ENCODE measurements at regions not wholly inside any gene's neighbourhood (a gene's known extent, or its start where the extent isn't known, plus 50 kb on each side); places are given as distances from the start of the nearest gene placed in this dataset.
"Not testable (repeated sequence)": the region's sequence is repeated elsewhere in the genome, so short reads cannot be mapped to it uniquely, and the experiment has no call there.

- DNase-seq (ENCODE audit: low read depth), result no peak
Measured at GRCh38 chr5:86977190-86977589, 290.5 kb upstream of the RASA1 start.

DNA sequence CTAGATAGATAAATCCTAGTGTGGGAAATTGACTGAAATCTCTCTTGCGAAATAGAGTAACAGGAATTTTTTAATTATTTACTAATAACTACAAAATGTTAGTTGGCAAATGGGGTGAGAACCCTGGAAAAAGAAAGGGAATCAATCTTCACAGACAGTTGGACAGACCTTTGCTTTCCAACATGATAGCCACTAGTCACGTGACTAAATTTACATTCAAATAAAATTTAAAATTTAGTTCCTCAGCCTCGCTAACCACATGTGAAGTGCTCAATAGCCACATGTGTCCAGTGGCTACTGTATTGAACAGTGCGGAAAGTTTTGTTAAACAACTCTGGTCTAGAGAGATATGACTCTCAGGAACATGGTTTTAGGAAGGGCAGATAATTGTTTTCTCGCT is 289.9 kb upstream of the RASA1 start:
- DNase-seq (ENCODE audit: low read depth), result no peak

GRCh38 chr5:86979811-86980411 is 287.8 kb upstream of the RASA1 start:
- no peak for DNase-seq (ENCODE audit: low read depth)

GRCh38 chr5:86981898-86982297 is 285.8 kb upstream of the RASA1 start:
- DNase-seq (ENCODE audit: low read depth), result no peak

DNA sequence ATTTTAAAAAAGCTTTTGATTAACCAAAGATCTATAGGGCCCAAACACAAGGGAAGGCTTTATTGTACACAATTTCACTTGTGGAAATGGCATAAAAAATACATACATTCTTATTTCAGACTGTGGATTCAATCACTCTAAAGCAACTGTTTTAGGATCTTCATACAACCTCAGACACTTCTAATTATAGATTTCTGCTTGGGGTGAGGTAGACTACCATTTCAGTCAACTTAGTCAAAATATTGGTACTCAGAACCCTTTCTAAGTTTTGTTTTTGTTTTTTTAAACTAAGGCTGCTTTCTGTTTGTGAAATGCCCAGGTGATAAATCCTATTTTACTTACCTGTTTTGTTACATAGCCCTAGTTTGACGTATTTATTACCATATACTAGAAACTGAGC is 284.5 kb upstream of the RASA1 start:
- no peak for DNase-seq (ENCODE audit: low read depth)

GRCh38 chr5:86986837-86987236 is 280.8 kb upstream of the RASA1 start:
- no peak for DNase-seq (ENCODE audit: low read depth)

- DNase-seq (ENCODE audit: low read depth), result no peak
Measured at GRCh38 chr5:86997516-86997915, 270.2 kb upstream of the RASA1 start.

DNA sequence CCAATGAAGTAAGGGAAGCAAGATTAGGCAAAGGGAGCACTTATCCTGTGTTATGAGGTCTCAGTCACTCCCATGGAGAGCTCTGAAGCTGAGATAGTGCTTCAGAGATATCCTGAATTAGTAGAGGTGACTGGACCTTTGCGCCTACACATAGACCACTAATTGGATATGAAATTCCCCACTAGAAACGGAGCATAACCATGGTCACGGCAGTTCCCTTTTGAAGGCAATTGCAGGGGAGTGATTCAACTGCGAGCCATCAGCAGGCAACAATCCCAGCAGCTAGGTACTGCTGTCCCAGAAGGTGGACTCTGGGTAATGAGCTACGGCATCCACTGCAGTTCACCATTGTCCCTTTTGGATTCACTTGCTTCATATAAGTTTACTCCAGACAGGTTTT is 267.7 kb upstream of the RASA1 start:
- DNase-seq (ENCODE audit: low read depth), result no peak

- DNase-seq (ENCODE audit: low read depth), result no peak
Measured at GRCh38 chr5:87002485-87002884, 265.2 kb upstream of the RASA1 start.

DNA sequence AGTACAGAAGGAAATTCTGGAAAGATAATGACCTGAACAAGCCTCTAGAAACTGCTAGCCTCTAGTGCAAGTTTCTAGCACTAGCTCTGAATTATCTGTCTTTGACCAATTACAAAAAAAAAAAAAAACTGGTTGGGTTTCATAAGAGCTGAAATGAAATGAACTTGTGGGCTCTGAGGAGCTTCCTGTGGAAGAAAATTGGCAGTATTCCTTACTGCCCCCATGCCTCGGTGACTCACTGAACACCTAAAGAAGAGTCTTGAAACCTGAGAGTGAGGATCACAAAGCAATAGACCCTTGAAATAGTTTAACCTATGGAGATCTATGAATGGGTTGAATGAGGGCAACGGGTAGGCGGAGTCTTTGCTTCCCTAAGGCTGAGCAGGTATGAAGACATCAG is 263.6 kb upstream of the RASA1 start:
- DNase-seq (ENCODE audit: low read depth), result no peak

- DNase-seq (ENCODE audit: low read depth), result no peak
Measured at GRCh38 chr5:87007737-87008136, 259.9 kb upstream of the RASA1 start.

DNA sequence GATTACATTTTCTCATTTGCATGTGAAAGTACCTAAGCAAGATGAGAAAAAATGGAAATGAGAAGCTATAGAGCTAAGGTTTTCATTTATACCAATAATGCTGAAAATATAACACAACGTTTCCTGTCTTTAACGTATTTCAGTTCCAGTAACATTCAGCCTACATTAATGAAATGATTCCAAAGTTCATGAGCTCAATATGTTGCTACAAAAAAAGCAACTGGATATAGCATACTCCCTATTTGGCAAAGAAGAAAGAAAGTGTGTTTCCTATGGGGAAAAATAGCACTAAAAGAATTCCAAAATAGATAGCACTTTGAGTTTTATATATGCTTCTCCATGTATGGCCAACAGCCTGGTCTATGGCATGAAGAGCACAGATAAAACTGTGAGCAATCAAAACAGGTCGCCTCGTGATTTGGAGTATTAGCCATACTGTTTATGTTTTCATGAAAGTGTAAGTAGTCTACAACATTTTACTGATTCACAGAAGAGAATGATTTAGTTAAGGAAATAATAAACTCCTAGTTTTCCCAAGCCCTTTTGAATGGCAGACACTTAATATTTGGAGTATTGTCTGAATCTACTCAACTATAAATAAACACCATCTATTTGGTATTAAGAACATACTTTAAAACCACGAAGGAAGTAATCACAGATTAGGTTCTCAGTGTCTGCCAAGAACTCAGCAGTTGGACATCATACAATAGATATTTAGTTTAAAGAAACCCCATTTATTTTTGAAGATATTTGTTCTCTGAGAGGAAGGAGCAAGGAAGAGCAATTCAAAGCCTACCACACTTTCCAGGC is 258.7 kb upstream of the RASA1 start:
- no peak for DNase-seq (ENCODE audit: low read depth)

- no peak for DNase-seq (ENCODE audit: low read depth)
Measured at GRCh38 chr5:87010736-87011135, 256.9 kb upstream of the RASA1 start.

GRCh38 chr5:87015901-87016300 is 251.8 kb upstream of the RASA1 start:
- DNase-seq (ENCODE audit: low read depth), result no peak

DNA sequence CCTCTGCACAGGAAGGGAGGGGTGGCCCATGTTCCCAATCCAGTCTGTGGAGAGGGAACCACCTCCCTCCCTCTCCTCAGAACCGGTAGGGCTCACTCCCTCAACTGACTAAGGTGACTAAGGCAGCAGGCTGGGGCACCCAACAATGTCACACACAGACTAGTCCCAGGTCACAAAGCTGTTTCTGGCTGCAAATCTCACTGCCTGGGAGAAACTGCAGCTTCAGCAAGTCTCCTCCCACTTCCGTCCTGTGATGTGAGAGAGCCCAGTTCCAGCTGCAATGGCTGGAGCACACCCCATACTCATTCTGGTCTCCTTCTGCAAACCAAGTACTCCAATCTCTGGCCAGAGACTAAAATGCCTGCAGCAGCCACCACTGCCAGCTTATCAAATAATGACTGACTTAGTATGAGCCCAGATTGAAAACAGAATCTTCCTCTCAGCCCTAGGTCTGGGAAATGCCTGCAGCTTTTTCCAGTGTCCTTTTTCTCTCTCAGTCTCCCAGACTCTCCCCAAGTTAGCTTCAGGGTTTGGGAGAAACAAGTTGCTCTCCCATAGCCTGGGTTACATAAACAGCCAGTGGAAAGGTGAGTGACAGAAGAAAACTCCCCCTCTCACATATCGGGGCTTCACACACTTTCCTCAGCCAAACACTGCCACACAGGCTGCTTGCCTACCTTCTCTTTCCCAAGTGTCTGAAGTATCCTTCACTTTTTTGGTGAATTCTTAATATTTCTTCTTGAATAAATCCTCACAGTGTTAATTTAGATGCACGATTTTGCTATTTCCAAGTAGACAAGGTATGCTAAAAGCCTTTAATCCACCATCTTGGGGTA is 247.4 kb upstream of the RASA1 start:
- no peak for DNase-seq (ENCODE audit: low read depth)

- DNase-seq (ENCODE audit: low read depth), result no peak
Measured at GRCh38 chr5:87022415-87022814, 245.3 kb upstream of the RASA1 start.

GRCh38 chr5:87027570-87027969 is 240.1 kb upstream of the RASA1 start:
- DNase-seq (ENCODE audit: low read depth), result no peak

DNA sequence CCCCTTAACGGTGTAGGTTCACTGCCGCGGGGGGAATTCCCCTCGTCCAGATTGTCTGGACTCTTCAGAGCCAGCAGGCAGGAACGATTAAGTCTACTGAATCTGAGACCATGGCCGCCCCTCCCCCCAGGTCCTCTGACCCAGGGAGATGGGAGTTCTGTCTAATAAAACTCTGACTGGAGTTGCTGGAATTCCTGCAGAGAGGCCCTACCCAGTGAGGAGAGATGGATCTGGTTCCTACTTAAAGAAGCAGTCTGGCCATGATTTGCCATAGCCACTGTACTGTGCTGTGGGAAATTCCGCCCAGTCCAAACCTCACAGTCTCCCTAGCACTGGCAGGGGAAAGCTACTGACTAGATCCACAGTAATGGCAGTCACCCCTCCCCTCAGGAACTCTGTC is 237.7 kb upstream of the RASA1 start:
- DNase-seq (ENCODE audit: low read depth), result no peak

DNA sequence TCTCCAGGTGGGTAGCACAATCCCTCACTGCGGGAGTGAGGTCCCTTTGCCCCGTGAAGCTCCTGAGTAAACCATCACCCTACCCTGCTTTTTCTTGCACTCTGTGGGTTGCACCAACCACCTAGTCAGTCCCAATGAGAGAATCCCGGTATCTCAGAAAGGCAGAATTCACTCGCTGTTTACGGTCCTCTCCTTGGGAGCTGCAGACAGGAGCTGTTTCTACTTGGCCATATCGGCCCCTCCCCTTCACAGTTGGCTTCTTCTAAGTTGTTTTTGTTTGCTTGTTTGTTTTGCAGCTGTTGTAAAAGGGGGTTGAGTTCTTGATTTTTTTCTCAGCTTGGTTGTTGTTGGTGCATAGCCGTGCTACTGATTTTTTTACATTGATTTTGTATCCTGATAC is 237.0 kb upstream of the RASA1 start:
- DNase-seq (ENCODE audit: low read depth), result no peak

GRCh38 chr5:87034557-87034956 is 233.1 kb upstream of the RASA1 start:
- no peak for DNase-seq (ENCODE audit: low read depth)

DNA sequence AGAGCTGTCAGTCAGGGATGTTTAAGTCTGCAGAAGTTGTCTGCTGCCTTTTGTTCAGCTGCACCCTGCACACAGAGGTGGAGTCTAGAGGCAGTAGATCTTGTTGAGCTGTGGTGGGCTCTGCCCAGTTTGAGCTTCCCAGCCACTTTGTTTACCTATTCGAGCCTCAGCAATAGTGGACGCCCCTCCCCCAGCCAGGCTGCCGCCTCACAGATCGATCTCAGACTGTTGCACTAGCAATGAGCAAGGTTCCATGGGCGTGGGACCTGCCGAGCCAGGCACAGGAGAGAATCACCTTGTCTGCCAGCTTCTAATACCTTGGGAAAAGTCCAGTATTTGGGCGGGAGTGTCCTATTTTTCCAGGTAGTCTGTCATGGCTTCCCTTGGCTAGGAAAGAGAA is 225.1 kb upstream of the RASA1 start:
- no peak for DNase-seq (ENCODE audit: low read depth)

DNA sequence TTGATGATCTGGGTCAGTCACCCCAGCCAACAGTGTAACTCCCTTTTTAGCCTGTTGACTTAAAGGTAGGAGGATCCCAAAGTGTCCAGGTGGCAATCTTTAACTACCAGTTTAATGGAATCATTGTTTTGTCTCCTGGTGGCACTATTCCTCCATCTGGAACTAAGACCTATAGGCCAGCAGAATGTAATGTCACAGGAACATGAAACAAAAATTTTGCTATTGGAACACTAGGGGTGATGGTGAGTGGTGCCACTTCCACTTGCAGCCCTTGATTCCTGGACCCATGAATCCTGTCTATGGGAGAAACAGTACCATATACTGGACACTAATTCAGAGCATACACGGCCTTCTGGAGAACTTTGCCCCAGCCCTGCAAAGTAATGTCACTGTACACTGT is 219.5 kb upstream of the RASA1 start:
- no peak for DNase-seq (ENCODE audit: low read depth)

GRCh38 chr5:87049012-87049411 is 218.7 kb upstream of the RASA1 start:
- DNase-seq (ENCODE audit: low read depth), result not testable (repeated sequence)

Data from T follicular helper cell (primary cell).